ENCODE measurements at regions not wholly inside any gene's neighbourhood (a gene's known extent, or its start where the extent isn't known, plus 50 kb on each side); places are given as distances from the start of the nearest gene placed in this dataset.
"Not testable (repeated sequence)": the region's sequence is repeated elsewhere in the genome, so short reads cannot be mapped to it uniquely, and the experiment has no call there.

- Histone ChIP-seq H3K9me3 (ENCODE audit: low read depth, low read length) (no peaks in the 10 kb centered on the region), H3K36me3 (ENCODE audit: insufficient read depth, low read length) (no peaks in the 10 kb centered on the region), H3K27ac (no peak overlapping the region), H3K9ac (ENCODE audit: insufficient read length) (no peak overlapping the region), H3K4me3 (no peak overlapping the region)
- TF ChIP-seq FOXP2 (optimal IDR thresholded peaks at IDR 0.05; ENCODE audit: control extremely low read depth, extremely low read length, insufficient read depth) (no peak), EZH2 (IDR thresholded peaks at IDR 0.05) (no peak), POLR2AphosphoS5 (IDR thresholded peaks at IDR 0.05; ENCODE audit: borderline replicate concordance, low read depth, low read length) (no peak)
- no peak for DNase-seq (ENCODE audit: low read depth, low spot score)
Measured at GRCh38 chr5:124111886-124112285, 599.9 kb downstream of the CSNK1G3 start.

GRCh38 chr5:124110942-124111341 lies 599.0 kb downstream of the CSNK1G3 start:
- H3K27ac ChIP-seq = no peak overlapping the region
- H3K9ac ChIP-seq (ENCODE audit: insufficient read length) = no peak overlapping the region
- H3K36me3 ChIP-seq (ENCODE audit: insufficient read depth, low read length) = no peaks in the 10 kb centered on the region
- no peak for DNase-seq (ENCODE audit: low read depth, low spot score)
- H3K9me3 ChIP-seq (ENCODE audit: low read depth, low read length) = no peaks in the 10 kb centered on the region
- TF ChIP-seq EZH2 (IDR thresholded peaks at IDR 0.05) = no peak
- no peak overlapping the region for H3K4me3 ChIP-seq

- TF ChIP-seq FOXP2 (optimal IDR thresholded peaks at IDR 0.05; ENCODE audit: control extremely low read depth, extremely low read length, insufficient read depth) = no peak
- no peak for TF ChIP-seq POLR2AphosphoS5 (IDR thresholded peaks at IDR 0.05; ENCODE audit: borderline replicate concordance, low read depth, low read length)
- no peak for TF ChIP-seq EZH2 (IDR thresholded peaks at IDR 0.05)
- Histone ChIP-seq H3K27ac (no peak overlapping the region), H3K9me3 (ENCODE audit: low read depth, low read length) (no peaks in the 10 kb centered on the region), H3K9ac (ENCODE audit: insufficient read length) (no peak overlapping the region), H3K4me3 (no peak overlapping the region), H3K36me3 (ENCODE audit: insufficient read depth, low read length) (no peaks in the 10 kb centered on the region)
- DNase-seq (ENCODE audit: low read depth, low spot score) = no peak
Measured at GRCh38 chr5:124105326-124105725, 593.3 kb downstream of the CSNK1G3 start.

GRCh38 chr5:124104821-124105220 lies 592.8 kb downstream of the CSNK1G3 start:
- no peak for DNase-seq (ENCODE audit: low read depth, low spot score)
- Histone ChIP-seq H3K9me3 (ENCODE audit: low read depth, low read length) (no peaks in the 10 kb centered on the region), H3K9ac (ENCODE audit: insufficient read length) (no peak overlapping the region), H3K4me3 (no peak overlapping the region), H3K36me3 (ENCODE audit: insufficient read depth, low read length) (no peaks in the 10 kb centered on the region), H3K27ac (no peak overlapping the region)
- TF ChIP-seq EZH2 (IDR thresholded peaks at IDR 0.05) = no peak
- TF ChIP-seq FOXP2 (optimal IDR thresholded peaks at IDR 0.05; ENCODE audit: control extremely low read depth, extremely low read length, insufficient read depth) = no peak
- no peak for TF ChIP-seq POLR2AphosphoS5 (IDR thresholded peaks at IDR 0.05; ENCODE audit: borderline replicate concordance, low read depth, low read length)

GRCh38 chr5:124104344-124104743 lies 592.4 kb downstream of the CSNK1G3 start:
- TF ChIP-seq POLR2AphosphoS5 (IDR thresholded peaks at IDR 0.05; ENCODE audit: borderline replicate concordance, low read depth, low read length) (no peak), EZH2 (IDR thresholded peaks at IDR 0.05) (no peak), FOXP2 (optimal IDR thresholded peaks at IDR 0.05; ENCODE audit: control extremely low read depth, extremely low read length, insufficient read depth) (no peak)
- no peak overlapping the region for H3K27ac ChIP-seq
- H3K9me3 ChIP-seq (ENCODE audit: low read depth, low read length) = no peaks in the 10 kb centered on the region
- no peak overlapping the region for H3K4me3 ChIP-seq
- DNase-seq (ENCODE audit: low read depth, low spot score) = no peak
- H3K36me3 ChIP-seq (ENCODE audit: insufficient read depth, low read length) = no peaks in the 10 kb centered on the region
- H3K9ac ChIP-seq (ENCODE audit: insufficient read length) = no peak overlapping the region

GRCh38 chr5:124103671-124104070 lies 591.7 kb downstream of the CSNK1G3 start:
- Histone ChIP-seq H3K9me3 (ENCODE audit: low read depth, low read length) (no peaks in the 10 kb centered on the region), H3K9ac (ENCODE audit: insufficient read length) (no peak overlapping the region), H3K27ac (no peak overlapping the region), H3K4me3 (no peak overlapping the region), H3K36me3 (ENCODE audit: insufficient read depth, low read length) (no peaks in the 10 kb centered on the region)
- no peak for DNase-seq (ENCODE audit: low read depth, low spot score)
- TF ChIP-seq EZH2 (IDR thresholded peaks at IDR 0.05) = no peak
- TF ChIP-seq FOXP2 (optimal IDR thresholded peaks at IDR 0.05; ENCODE audit: control extremely low read depth, extremely low read length, insufficient read depth) = no peak
- TF ChIP-seq POLR2AphosphoS5 (IDR thresholded peaks at IDR 0.05; ENCODE audit: borderline replicate concordance, low read depth, low read length) = no peak

GRCh38 chr5:124103056-124103455 lies 591.1 kb downstream of the CSNK1G3 start:
- not testable (repeated sequence) for H3K4me3 ChIP-seq; DNase-seq (ENCODE audit: low read depth, low spot score); H3K9me3 ChIP-seq (ENCODE audit: low read depth, low read length); H3K27ac ChIP-seq; H3K36me3 ChIP-seq (ENCODE audit: insufficient read depth, low read length); H3K9ac ChIP-seq (ENCODE audit: insufficient read length)

- TF ChIP-seq POLR2AphosphoS5 (IDR thresholded peaks at IDR 0.05; ENCODE audit: borderline replicate concordance, low read depth, low read length) (no peak), FOXP2 (optimal IDR thresholded peaks at IDR 0.05; ENCODE audit: control extremely low read depth, extremely low read length, insufficient read depth) (no peak), EZH2 (IDR thresholded peaks at IDR 0.05) (no peak)
- no peak overlapping the region for H3K27ac ChIP-seq
- H3K9me3 ChIP-seq (ENCODE audit: low read depth, low read length) = no peaks in the 10 kb centered on the region
- no peaks in the 10 kb centered on the region for H3K36me3 ChIP-seq (ENCODE audit: insufficient read depth, low read length)
- no peak overlapping the region for H3K9ac ChIP-seq (ENCODE audit: insufficient read length)
- no peak overlapping the region for H3K4me3 ChIP-seq
- no peak for DNase-seq (ENCODE audit: low read depth, low spot score)
Measured at GRCh38 chr5:124102486-124102885, 590.5 kb downstream of the CSNK1G3 start.

- no peak overlapping the region for H3K27ac ChIP-seq
- no peaks in the 10 kb centered on the region for H3K9me3 ChIP-seq (ENCODE audit: low read depth, low read length)
- no peak for DNase-seq (ENCODE audit: low read depth, low spot score)
- H3K36me3 ChIP-seq (ENCODE audit: insufficient read depth, low read length) = no peaks in the 10 kb centered on the region
- no peak for TF ChIP-seq EZH2 (IDR thresholded peaks at IDR 0.05)
- TF ChIP-seq POLR2AphosphoS5 (IDR thresholded peaks at IDR 0.05; ENCODE audit: borderline replicate concordance, low read depth, low read length) = no peak
- no peak for TF ChIP-seq FOXP2 (optimal IDR thresholded peaks at IDR 0.05; ENCODE audit: control extremely low read depth, extremely low read length, insufficient read depth)
- no peak overlapping the region for H3K4me3 ChIP-seq
- no peak overlapping the region for H3K9ac ChIP-seq (ENCODE audit: insufficient read length)
Measured at GRCh38 chr5:124093658-124094057, 581.7 kb downstream of the CSNK1G3 start.
